HepG2 (cell line): ENCODE measurements at regions not wholly inside any gene's neighbourhood (a gene's known extent, or its start where the extent isn't known, plus 50 kb on each side); places are given as distances from the start of the nearest gene placed in this dataset.

Experiments
- ATAC-seq: fragments of 200-7000 bp; cut with Tn5 transposase; 3 replicates; pipeline ENCODE4 v1.9.1; 2020; ENCODE audit warnings: mild to moderate bottlenecking, moderate library complexity
- BruUV-seq: library from RNA; stranded (reverse); fragments of 400-500 nt; replicated peaks from 2 replicates; lab custom pipeline; 2021; lab: Mats Ljungman, UMichigan
- CTCF ChIA-PET: fragments of 300-600 bp; formaldehyde crosslinking; extraction: SDS; loops from one replicate; lab custom pipeline; 2021; ENCODE audit warnings: low total read pairs, inconsistent platforms, low intra/inter-chr PET ratio; lab: Yijun Ruan, JAX
- POLR2A ChIA-PET: fragments of 350-600 bp; sonication (Branson Sonifier 250); formaldehyde crosslinking; loops from one replicate; lab custom pipeline; 2020; ENCODE audit warnings: antibody characterized with exemption, inconsistent platforms; lab: Yijun Ruan, JAX
- DNase-seq: peaks from one replicate; pipeline ENCODE4 v3.0.0-alpha.2; 2015; ENCODE audit warnings: low spot score
- FAIRE-seq: peaks from 3 replicates; lab custom pipeline; 2011; peaks lifted over from hg19 to GRCh38; lab: Jason Lieb, UNC
- H2AFZ ChIP-seq: one replicate; pipeline ENCODE4 v1.6.1; 2011; ENCODE audit warnings: low read length, inconsistent platforms
- H3K27ac ChIP-seq: fragments of 300-600 bp; 3 replicates; pipeline ENCODE4 v1.8.0; 2011; ENCODE audit warnings: mixed run types, mild to moderate bottlenecking, mixed read lengths, low read length, inconsistent platforms; ENCODE audit not compliant: insufficient read depth; ENCODE audit errors: extremely low read length
- H3K27me3 ChIP-seq, 2 experiments: fragments of 200-600 bp in 1 of 2; 2 replicates in 1 of 2; 3 replicates in 1 of 2; pipeline versions ENCODE4 v1.6.0 to v1.8.0; 2011; ENCODE audit warnings: low read length in 2 of 2, mild to moderate bottlenecking in 2 of 2, moderate library complexity in 2 of 2, inconsistent platforms in 1 of 2; ENCODE audit not compliant: insufficient read depth in 2 of 2, control insufficient read depth in 1 of 2
- H3K36me3 ChIP-seq, 2 experiments: fragments of 200-600 bp in 1 of 2; replicated peaks in 1 of 2; 2 replicates in 1 of 2; 3 replicates in 1 of 2; pipeline versions ENCODE4 v1.5.1 to v1.8.0; 2011; ENCODE audit warnings: low read length in 2 of 2, inconsistent platforms in 1 of 2; ENCODE audit not compliant: insufficient read depth in 2 of 2, control insufficient read depth in 1 of 2
- H3K4me1 ChIP-seq: 2 replicates; pipeline ENCODE4 v1.5.1; 2012; ENCODE audit warnings: low read length, inconsistent platforms; ENCODE audit not compliant: insufficient read depth
- H3K4me2 ChIP-seq: 2 replicates; pipeline ENCODE4 v1.6.0; 2011; ENCODE audit warnings: low read depth, low read length, inconsistent platforms
- H3K4me3 ChIP-seq, 3 experiments: fragments of 200-600 bp in 1 of 3; sonication (generic), shearing (Covaris generic) in 1 of 3; replicated peaks in 1 of 3; 2 replicates each; pipeline ENCODE4 v1.5.1; 2011 to 2016; ENCODE audit warnings: low read length in 3 of 3, inconsistent platforms in 2 of 3, low read depth in 2 of 3, mild to moderate bottlenecking in 2 of 3, control low read depth in 1 of 3, mixed read lengths in 1 of 3; ENCODE audit not compliant: insufficient read depth in 1 of 3
- H3K79me2 ChIP-seq: one replicate; pipeline ENCODE4 v1.6.1; 2011; ENCODE audit warnings: low read length, inconsistent platforms; ENCODE audit not compliant: insufficient read depth
- H3K9ac ChIP-seq: 2 replicates; pipeline ENCODE4 v1.6.0; 2011; ENCODE audit warnings: mild to moderate bottlenecking, low read depth, low read length, inconsistent platforms; ENCODE audit not compliant: insufficient read depth
- H3K9me3 ChIP-seq: 2 replicates; pipeline ENCODE4 v1.5.1; 2012; ENCODE audit warnings: mild to moderate bottlenecking, low read length
- H4K20me1 ChIP-seq: 2 replicates; pipeline ENCODE4 v1.6.0; 2011; ENCODE audit warnings: inconsistent platforms, mild to moderate bottlenecking, low read length, moderate library complexity; ENCODE audit not compliant: insufficient read depth
- AKAP8 ChIP-seq: sonication (generic); formaldehyde crosslinking; IDR thresholded peaks from 2 replicates; pipeline ENCODE4 v1.5.1; 2020; ENCODE audit warnings: mild to moderate bottlenecking, missing genetic modification reagents
- KLF6 ChIP-seq: IDR thresholded peaks from 2 replicates; pipeline ENCODE4 v1.8.0; 2016; ENCODE audit warnings: missing biosample characterization, missing genetic modification reagents
- MTERF4 ChIP-seq: sonication (generic); formaldehyde crosslinking; IDR thresholded peaks from 2 replicates; pipeline ENCODE4 v1.8.0; 2023; ENCODE audit warnings: mild to moderate bottlenecking, missing genetic modification reagents
- MTF1 ChIP-seq: sonication (generic); formaldehyde crosslinking; IDR thresholded peaks from 2 replicates; pipeline ENCODE4 v1.5.0; 2020; ENCODE audit warnings: missing genetic modification reagents
- RERE ChIP-seq: IDR thresholded peaks from 2 replicates; pipeline ENCODE4 v1.6.1; 2016; ENCODE audit warnings: low read depth, missing genetic modification reagents, missing compliant biosample characterization
- TSC22D2 ChIP-seq: sonication (generic); formaldehyde crosslinking; IDR thresholded peaks from 2 replicates; pipeline ENCODE4 v1.5.1; 2020; ENCODE audit warnings: missing genetic modification reagents, mild to moderate bottlenecking, borderline replicate concordance
- ZFP37 ChIP-seq: sonication (generic); formaldehyde crosslinking; IDR thresholded peaks from 2 replicates; pipeline ENCODE4 v1.4.0; 2020; ENCODE audit warnings: missing genetic modification reagents, borderline replicate concordance
- ZNF574 ChIP-seq: sonication (generic); formaldehyde crosslinking; IDR thresholded peaks from 2 replicates; pipeline ENCODE4 v1.4.0; 2020; ENCODE audit warnings: missing genetic modification reagents
- WGBS: methylation state at CpG from one replicate; pipeline ENCODE4 v1.1.6; 2017; ENCODE audit warnings: low lambda C conversion rate; 5-methylcytosine and 5-hydroxymethylcytosine counted together
- in situ Hi-C: cut with HindIII; loops from 2 replicates; pipeline ENCODE4 v1.10.0; 2017; ENCODE audit warnings: low pct_unique_long_range_greater_than_20kb; ENCODE audit not compliant: extremely low pct_ligation_motif_present
- intact Hi-C: fragments of 100-400 bp; cut with micrococcal nuclease; formaldehyde crosslinking; loops from one replicate; pipeline ENCODE4 v1.10.0; 2022; ENCODE audit not compliant: unreplicated experiment

- Histone ChIP-seq H3K27ac (no peak overlapping the region), H3K79me2 (no peaks in the 10 kb centered on the region), H3K36me3 (no peaks in the 10 kb centered on the region), H3K4me3 (no peak overlapping the region), H3K4me1 (no peaks in the 10 kb centered on the region), H3K9me3 (no peaks in the 10 kb centered on the region), H3K9ac (no peak overlapping the region), H2AFZ (no peak overlapping the region), H3K27me3 (peaks cover 0 to 8% of the 10 kb centered on the region in 2 experiments; a peak in 3 of 5 replicates), H3K4me2 (no peak overlapping the region), H4K20me1 (no peaks in the 10 kb centered on the region)
- 31% methylated on average over 10 of the region's 10 CpGs for WGBS
- FAIRE-seq (no peak), DNase-seq (no peak), ATAC-seq (no peak)
- in situ Hi-C loops (no loop called here), intact Hi-C loops (no loop called here)
- ChIA-PET POLR2A (no interaction called here), CTCF (no interaction called here)
- TF ChIP-seq ZFP37 (CRISPR knock-in tag), result no peak
- no peak for TF ChIP-seq RERE
- TF ChIP-seq ZNF574 (CRISPR knock-in tag), result no peak
- TF ChIP-seq MTERF4 (CRISPR knock-in tag), result no peak
- no peak for TF ChIP-seq KLF6 (CRISPR knock-in tag)
- no peak for TF ChIP-seq MTF1 (CRISPR knock-in tag)
- TF ChIP-seq AKAP8 (CRISPR knock-in tag), result no peak
- no peak for TF ChIP-seq TSC22D2 (CRISPR knock-in tag)
- BruUV-seq, result no TSS peak
Measured at GRCh38 chr20:40632346-40632976, 56.6 kb downstream of the MAFB start.
